ENCODE measurements at regions not wholly inside any gene's neighbourhood (a gene's known extent, or its start where the extent isn't known, plus 50 kb on each side); places are given as distances from the start of the nearest gene placed in this dataset.

DNA sequence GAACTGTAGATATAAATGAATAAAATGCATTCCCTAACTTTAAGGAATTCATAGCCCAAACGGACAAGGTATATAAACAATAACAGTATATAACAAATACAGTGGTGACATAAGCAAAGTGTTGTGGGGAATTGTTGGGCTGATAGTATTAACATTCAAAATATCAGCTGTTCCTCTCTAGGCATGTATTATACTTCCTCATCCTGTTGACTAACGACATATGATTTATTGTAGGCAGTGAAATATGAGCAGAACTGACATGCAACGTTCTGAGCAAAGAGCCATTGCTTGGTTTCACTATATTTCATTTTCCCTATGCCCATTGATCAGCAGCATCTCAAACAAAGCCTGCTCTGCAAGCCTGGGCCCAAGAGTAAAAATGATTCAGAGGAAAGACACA, 143.9 kb downstream of the PTCHD1 start:
- no peak for TF ChIP-seq SP1 (IDR thresholded peaks at IDR 0.05)
- TF ChIP-seq, protein P1, sequence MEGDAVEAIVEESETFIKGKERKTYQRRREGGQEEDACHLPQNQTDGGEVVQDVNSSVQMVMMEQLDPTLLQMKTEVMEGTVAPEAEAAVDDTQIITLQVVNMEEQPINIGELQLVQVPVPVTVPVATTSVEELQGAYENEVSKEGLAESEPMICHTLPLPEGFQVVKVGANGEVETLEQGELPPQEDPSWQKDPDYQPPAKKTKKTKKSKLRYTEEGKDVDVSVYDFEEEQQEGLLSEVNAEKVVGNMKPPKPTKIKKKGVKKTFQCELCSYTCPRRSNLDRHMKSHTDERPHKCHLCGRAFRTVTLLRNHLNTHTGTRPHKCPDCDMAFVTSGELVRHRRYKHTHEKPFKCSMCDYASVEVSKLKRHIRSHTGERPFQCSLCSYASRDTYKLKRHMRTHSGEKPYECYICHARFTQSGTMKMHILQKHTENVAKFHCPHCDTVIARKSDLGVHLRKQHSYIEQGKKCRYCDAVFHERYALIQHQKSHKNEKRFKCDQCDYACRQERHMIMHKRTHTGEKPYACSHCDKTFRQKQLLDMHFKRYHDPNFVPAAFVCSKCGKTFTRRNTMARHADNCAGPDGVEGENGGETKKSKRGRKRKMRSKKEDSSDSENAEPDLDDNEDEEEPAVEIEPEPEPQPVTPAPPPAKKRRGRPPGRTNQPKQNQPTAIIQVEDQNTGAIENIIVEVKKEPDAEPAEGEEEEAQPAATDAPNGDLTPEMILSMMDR (IDR thresholded peaks at IDR 0.05; ENCODE audit: low read depth, low read length, missing input control): no peak
- TF ChIP-seq TAF1 (conservative IDR thresholded peaks at IDR 0.05): no peak
- no peak for TF ChIP-seq RAD21 (IDR thresholded peaks at IDR 0.05)
- TF ChIP-seq, protein P2, sequence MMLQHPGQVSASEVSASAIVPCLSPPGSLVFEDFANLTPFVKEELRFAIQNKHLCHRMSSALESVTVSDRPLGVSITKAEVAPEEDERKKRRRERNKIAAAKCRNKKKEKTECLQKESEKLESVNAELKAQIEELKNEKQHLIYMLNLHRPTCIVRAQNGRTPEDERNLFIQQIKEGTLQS (IDR thresholded peaks at IDR 0.05): no peak
- TF ChIP-seq EGR1 (IDR thresholded peaks at IDR 0.05; ENCODE audit: low read depth in 2 of 2): no peak
- TF ChIP-seq, protein P3, sequence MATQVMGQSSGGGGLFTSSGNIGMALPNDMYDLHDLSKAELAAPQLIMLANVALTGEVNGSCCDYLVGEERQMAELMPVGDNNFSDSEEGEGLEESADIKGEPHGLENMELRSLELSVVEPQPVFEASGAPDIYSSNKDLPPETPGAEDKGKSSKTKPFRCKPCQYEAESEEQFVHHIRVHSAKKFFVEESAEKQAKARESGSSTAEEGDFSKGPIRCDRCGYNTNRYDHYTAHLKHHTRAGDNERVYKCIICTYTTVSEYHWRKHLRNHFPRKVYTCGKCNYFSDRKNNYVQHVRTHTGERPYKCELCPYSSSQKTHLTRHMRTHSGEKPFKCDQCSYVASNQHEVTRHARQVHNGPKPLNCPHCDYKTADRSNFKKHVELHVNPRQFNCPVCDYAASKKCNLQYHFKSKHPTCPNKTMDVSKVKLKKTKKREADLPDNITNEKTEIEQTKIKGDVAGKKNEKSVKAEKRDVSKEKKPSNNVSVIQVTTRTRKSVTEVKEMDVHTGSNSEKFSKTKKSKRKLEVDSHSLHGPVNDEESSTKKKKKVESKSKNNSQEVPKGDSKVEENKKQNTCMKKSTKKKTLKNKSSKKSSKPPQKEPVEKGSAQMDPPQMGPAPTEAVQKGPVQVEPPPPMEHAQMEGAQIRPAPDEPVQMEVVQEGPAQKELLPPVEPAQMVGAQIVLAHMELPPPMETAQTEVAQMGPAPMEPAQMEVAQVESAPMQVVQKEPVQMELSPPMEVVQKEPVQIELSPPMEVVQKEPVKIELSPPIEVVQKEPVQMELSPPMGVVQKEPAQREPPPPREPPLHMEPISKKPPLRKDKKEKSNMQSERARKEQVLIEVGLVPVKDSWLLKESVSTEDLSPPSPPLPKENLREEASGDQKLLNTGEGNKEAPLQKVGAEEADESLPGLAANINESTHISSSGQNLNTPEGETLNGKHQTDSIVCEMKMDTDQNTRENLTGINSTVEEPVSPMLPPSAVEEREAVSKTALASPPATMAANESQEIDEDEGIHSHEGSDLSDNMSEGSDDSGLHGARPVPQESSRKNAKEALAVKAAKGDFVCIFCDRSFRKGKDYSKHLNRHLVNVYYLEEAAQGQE (IDR thresholded peaks at IDR 0.05): no peak
- TF ChIP-seq YY1 (IDR thresholded peaks at IDR 0.05): no peak
- no peak for TF ChIP-seq GABPA (IDR thresholded peaks at IDR 0.05 in 1 of 2, conservative IDR thresholded peaks at IDR 0.05 in 1 of 2)
- TF ChIP-seq, protein P4, sequence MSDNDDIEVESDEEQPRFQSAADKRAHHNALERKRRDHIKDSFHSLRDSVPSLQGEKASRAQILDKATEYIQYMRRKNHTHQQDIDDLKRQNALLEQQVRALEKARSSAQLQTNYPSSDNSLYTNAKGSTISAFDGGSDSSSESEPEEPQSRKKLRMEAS (IDR thresholded peaks at IDR 0.05): no peak
- TF ChIP-seq JUND (IDR thresholded peaks at IDR 0.05): no peak
- TF ChIP-seq, protein P5, sequence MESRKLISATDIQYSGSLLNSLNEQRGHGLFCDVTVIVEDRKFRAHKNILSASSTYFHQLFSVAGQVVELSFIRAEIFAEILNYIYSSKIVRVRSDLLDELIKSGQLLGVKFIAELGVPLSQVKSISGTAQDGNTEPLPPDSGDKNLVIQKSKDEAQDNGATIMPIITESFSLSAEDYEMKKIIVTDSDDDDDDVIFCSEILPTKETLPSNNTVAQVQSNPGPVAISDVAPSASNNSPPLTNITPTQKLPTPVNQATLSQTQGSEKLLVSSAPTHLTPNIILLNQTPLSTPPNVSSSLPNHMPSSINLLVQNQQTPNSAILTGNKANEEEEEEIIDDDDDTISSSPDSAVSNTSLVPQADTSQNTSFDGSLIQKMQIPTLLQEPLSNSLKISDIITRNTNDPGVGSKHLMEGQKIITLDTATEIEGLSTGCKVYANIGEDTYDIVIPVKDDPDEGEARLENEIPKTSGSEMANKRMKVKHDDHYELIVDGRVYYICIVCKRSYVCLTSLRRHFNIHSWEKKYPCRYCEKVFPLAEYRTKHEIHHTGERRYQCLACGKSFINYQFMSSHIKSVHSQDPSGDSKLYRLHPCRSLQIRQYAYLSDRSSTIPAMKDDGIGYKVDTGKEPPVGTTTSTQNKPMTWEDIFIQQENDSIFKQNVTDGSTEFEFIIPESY (IDR thresholded peaks at IDR 0.05): no peak

Data from liver (tissue), 3 donors.